ENCODE measurements at regions not wholly inside any gene's neighbourhood (a gene's known extent, or its start where the extent isn't known, plus 50 kb on each side); places are given as distances from the start of the nearest gene placed in this dataset.
A peak's percentile ranks its signal among the peaks of the same experiment; 100 is the strongest.

- Mint-ChIP-seq H3K4me3 (no peak overlapping the region), H3K36me3 (ENCODE audit: low read depth) (no peaks in the 10 kb centered on the region), H3K9me3 (peaks cover 7% of the 10 kb centered on the region), H3K27ac (no peak overlapping the region), H3K4me1 (ENCODE audit: low read depth) (peaks cover 18% of the 10 kb centered on the region), H3K27me3 (ENCODE audit: insufficient read depth) (peaks cover 1% of the 10 kb centered on the region; the same call in 1 of the 2 replicates)
- TF ChIP-seq CTCF (IDR thresholded peaks at IDR 0.05), result no peak
- DNase-seq, result no peak
Observed at GRCh38 chr13:64256751-64257150, 2841.1 kb upstream of the PCDH20 start.

DNA sequence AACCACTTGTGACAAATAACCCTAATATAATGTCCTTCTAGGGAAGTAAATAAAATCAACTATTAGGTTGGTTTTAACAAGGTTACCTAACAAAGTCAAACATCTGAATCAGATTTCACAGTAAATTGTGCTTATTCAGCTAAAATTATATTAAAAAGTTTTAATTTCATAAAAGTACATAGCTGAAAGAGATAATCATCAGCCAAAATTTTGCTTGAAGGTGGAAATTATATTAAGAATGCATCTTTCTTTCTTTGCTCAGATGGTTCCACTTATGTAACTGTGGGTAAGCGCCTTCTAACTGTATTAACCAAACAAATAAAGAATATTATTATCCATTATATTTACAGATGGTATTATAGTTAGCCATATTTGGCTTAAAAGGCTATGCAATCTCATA lies 2840.3 kb upstream of the PCDH20 start:
- H3K4me1 Mint-ChIP-seq (ENCODE audit: low read depth), result peaks cover 18% of the 10 kb centered on the region
- peaks cover 1% of the 10 kb centered on the region; the same call in 1 of the 2 replicates for H3K27me3 Mint-ChIP-seq (ENCODE audit: insufficient read depth)

DNA sequence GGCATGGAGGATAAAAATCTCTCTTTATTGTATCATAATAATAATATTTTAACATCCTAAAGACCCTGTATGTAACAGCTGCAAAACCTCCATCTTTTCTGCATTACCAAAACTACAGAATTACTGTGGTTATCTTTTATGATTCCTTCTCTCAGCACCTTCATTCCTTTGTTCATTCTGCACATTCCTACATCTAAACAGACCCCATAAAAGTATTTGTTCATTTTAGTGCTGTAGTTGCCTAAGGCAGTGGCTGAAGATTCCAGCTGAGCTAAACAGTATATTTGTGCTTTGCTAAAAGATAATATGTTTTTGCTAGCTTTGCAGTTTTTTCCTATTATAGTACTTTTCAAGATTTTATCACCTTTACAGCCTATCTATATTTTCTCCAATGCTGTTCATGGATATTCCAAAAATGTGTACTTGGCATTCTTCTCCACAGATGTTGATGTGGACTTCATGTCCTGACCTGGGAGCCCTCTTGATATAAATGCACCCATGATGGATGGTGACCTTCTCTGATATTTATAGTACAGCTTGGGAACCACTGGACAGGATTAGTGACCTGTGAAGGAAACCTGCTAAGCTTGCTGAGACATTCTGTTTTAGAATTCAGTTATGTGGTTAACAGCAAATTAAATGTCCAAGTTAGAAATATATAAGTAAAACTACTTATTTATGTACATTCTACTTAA lies 2832.9 kb upstream of the PCDH20 start:
- DNase-seq, result peak; percentile 38
- TF ChIP-seq CTCF (IDR thresholded peaks at IDR 0.05), result no peak
- H3K4me1 Mint-ChIP-seq (ENCODE audit: low read depth), result peaks cover 38% of the 10 kb centered on the region
- H3K9me3 Mint-ChIP-seq, result peaks cover 14% of the 10 kb centered on the region
- no peaks in the 10 kb centered on the region; the same call in 1 of the 2 replicates for H3K27me3 Mint-ChIP-seq (ENCODE audit: insufficient read depth)
- H3K36me3 Mint-ChIP-seq (ENCODE audit: low read depth), result no peaks in the 10 kb centered on the region; the same call in 1 of the 2 replicates
- no peak overlapping the region; the same call in 1 of the 2 replicates for H3K4me3 Mint-ChIP-seq
- no peak overlapping the region for H3K27ac Mint-ChIP-seq

More for the DNA sequence above, 2840.3 kb upstream of the PCDH20 start:
- TF ChIP-seq CTCF (IDR thresholded peaks at IDR 0.05), result no peak
- DNase-seq, result no peak
- Mint-ChIP-seq H3K4me3 (no peak overlapping the region), H3K9me3 (peaks cover 10% of the 10 kb centered on the region), H3K27ac (no peak overlapping the region), H3K36me3 (ENCODE audit: low read depth) (no peaks in the 10 kb centered on the region)

DNA sequence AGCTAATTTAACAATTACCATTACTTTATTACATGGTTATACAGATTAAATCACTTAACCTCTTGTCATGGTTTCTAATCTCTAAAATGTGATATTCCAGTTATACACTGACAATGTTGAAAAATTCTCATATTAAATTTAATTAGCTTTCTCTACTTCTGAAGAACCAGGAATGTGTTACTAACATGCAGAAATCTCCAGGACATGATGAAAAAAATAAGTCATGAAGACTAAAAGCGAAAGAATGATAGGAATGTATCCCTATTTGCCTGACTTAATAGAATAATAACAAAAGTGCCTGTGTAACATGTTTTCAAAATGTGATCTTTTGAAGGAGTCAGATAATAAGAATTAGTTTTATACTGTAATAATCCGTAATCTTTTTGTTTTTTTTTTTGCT lies 2823.7 kb upstream of the PCDH20 start:
- H3K9me3 Mint-ChIP-seq, result no peaks in the 10 kb centered on the region
- no peaks in the 10 kb centered on the region for H3K36me3 Mint-ChIP-seq (ENCODE audit: low read depth)
- peak overlapping the region; percentile 12; the same call in 1 of the 2 replicates for H3K27ac Mint-ChIP-seq
- no peaks in the 10 kb centered on the region; the same call in 1 of the 2 replicates for H3K27me3 Mint-ChIP-seq (ENCODE audit: insufficient read depth)
- peak overlapping the region; percentile 37 for H3K4me3 Mint-ChIP-seq
- H3K4me1 Mint-ChIP-seq (ENCODE audit: low read depth), result peaks cover 34% of the 10 kb centered on the region
- TF ChIP-seq CTCF (IDR thresholded peaks at IDR 0.05), result no peak
- DNase-seq, result peak; percentile 68

- DNase-seq, result no peak
- Mint-ChIP-seq H3K4me3 (no peak overlapping the region), H3K9me3 (no peaks in the 10 kb centered on the region), H3K4me1 (ENCODE audit: low read depth) (peaks cover 20% of the 10 kb centered on the region), H3K36me3 (ENCODE audit: low read depth) (no peaks in the 10 kb centered on the region), H3K27ac (no peak overlapping the region), H3K27me3 (ENCODE audit: insufficient read depth) (no peaks in the 10 kb centered on the region; the same call in 1 of the 2 replicates)
- TF ChIP-seq CTCF (IDR thresholded peaks at IDR 0.05), result no peak
Observed at GRCh38 chr13:64234255-64234654, 2818.6 kb upstream of the PCDH20 start.
